NCI-H82 (cell line): ENCODE measurements at regions not wholly inside any gene's neighbourhood (a gene's known extent, or its start where the extent isn't known, plus 50 kb on each side); places are given as distances from the start of the nearest gene placed in this dataset.

Experiments used
- DNase-seq: peaks from one replicate; lab custom pipeline; 2025; lab: John Stamatoyannopoulos, UW

- DNase-seq, result no peak
Measured at GRCh38 chr3:72111265-72112205, 326.6 kb upstream of the PROK2 start.

GRCh38 chr3:72109327-72110259 is 324.6 kb upstream of the PROK2 start:
- DNase-seq, result no peak

GRCh38 chr3:72105306-72105705 is 320.4 kb upstream of the PROK2 start:
- DNase-seq, result no peak

- no peak for DNase-seq
Measured at GRCh38 chr3:72102112-72102616, 317.2 kb upstream of the PROK2 start.

GRCh38 chr3:72101494-72101893 is 316.5 kb upstream of the PROK2 start:
- no peak for DNase-seq

GRCh38 chr3:72100601-72101187 is 315.7 kb upstream of the PROK2 start:
- DNase-seq, result peak; percentile 87

GRCh38 chr3:72100080-72100511 is 315.1 kb upstream of the PROK2 start:
- DNase-seq, result peak; percentile 88

GRCh38 chr3:72099326-72100079 is 314.6 kb upstream of the PROK2 start:
- no peak for DNase-seq

GRCh38 chr3:72097053-72097452 is 312.1 kb upstream of the PROK2 start:
- no peak for DNase-seq

GRCh38 chr3:72095521-72095920 is 310.6 kb upstream of the PROK2 start:
- no peak for DNase-seq

GRCh38 chr3:72093992-72094334 is 309.0 kb upstream of the PROK2 start:
- no peak for DNase-seq

- DNase-seq, result no peak
Measured at GRCh38 chr3:72093270-72093991, 308.5 kb upstream of the PROK2 start.

- no peak for DNase-seq
Measured at GRCh38 chr3:72092778-72093177, 307.8 kb upstream of the PROK2 start.

GRCh38 chr3:72088486-72089025 is 303.6 kb upstream of the PROK2 start:
- DNase-seq, result no peak

GRCh38 chr3:72087420-72087819 is 302.5 kb upstream of the PROK2 start:
- no peak for DNase-seq

GRCh38 chr3:72086743-72087087 is 301.8 kb upstream of the PROK2 start:
- DNase-seq, result no peak

GRCh38 chr3:72086042-72086742 is 301.2 kb upstream of the PROK2 start:
- no peak for DNase-seq

GRCh38 chr3:72085036-72085435 is 300.1 kb upstream of the PROK2 start:
- DNase-seq, result no peak

- DNase-seq, result no peak
Measured at GRCh38 chr3:72082776-72083462, 298.0 kb upstream of the PROK2 start.
